ENCODE measurements at regions not wholly inside any gene's neighbourhood (a gene's known extent, or its start where the extent isn't known, plus 50 kb on each side); places are given as distances from the start of the nearest gene placed in this dataset. TPM values are rescaled to one million over a fixed set of nuclear protein-coding genes. Genes with fewer than 3 reads are reported as not detected.
"Not testable (repeated sequence)": the region's sequence is repeated elsewhere in the genome, so short reads cannot be mapped to it uniquely, and the experiment has no call there.

- H3K9me3 ChIP-seq = no peaks in the 10 kb centered on the region
- DNase-seq (ENCODE audit: extremely low spot score in 2 of 2) = no peak
- intact Hi-C loops (cut with DNase I) = no loop called here
- no peaks in the 10 kb centered on the region for H3K27me3 ChIP-seq
- H3K4me3 ChIP-seq = no peak overlapping the region
- H3K27ac ChIP-seq = no peak overlapping the region
- TF ChIP-seq CTCF (IDR thresholded peaks at IDR 0.05) (no peak), POLR2AphosphoS5 (IDR thresholded peaks at IDR 0.05; ENCODE audit: insufficient read depth in 1 of 2, low read depth in 1 of 2) (no peak), POLR2A (IDR thresholded peaks at IDR 0.05) (no peak)
- no peaks in the 10 kb centered on the region for H3K36me3 ChIP-seq
- no peaks in the 10 kb centered on the region for H3K4me1 ChIP-seq
Observed at GRCh38 chr17:21602176-21602575, 90.1 kb upstream of the KCNJ18 start.

GRCh38 chr17:21603292-21603691, 89.0 kb upstream of the KCNJ18 start:
- H3K4me3 ChIP-seq; H3K9me3 ChIP-seq; H3K27ac ChIP-seq; H3K4me1 ChIP-seq; intact Hi-C loops (cut with DNase I); DNase-seq (ENCODE audit: extremely low spot score in 2 of 2); H3K36me3 ChIP-seq; H3K27me3 ChIP-seq: not testable (repeated sequence)

- H3K4me3 ChIP-seq; H3K36me3 ChIP-seq; H3K27me3 ChIP-seq; H3K4me1 ChIP-seq; H3K27ac ChIP-seq; DNase-seq (ENCODE audit: extremely low spot score in 2 of 2); H3K9me3 ChIP-seq; intact Hi-C loops (cut with DNase I): not testable (repeated sequence)
Observed at GRCh38 chr17:21611443-21611842, 80.9 kb upstream of the KCNJ18 start.

GRCh38 chr17:21612123-21613070, 79.9 kb upstream of the KCNJ18 start:
- intact Hi-C loops (cut with DNase I); H3K36me3 ChIP-seq; H3K4me3 ChIP-seq; DNase-seq (ENCODE audit: extremely low spot score in 2 of 2); H3K27ac ChIP-seq; H3K27me3 ChIP-seq; H3K4me1 ChIP-seq; H3K9me3 ChIP-seq: not testable (repeated sequence)

GRCh38 chr17:21613071-21613429, 79.3 kb upstream of the KCNJ18 start:
- no peak overlapping the region for H3K4me3 ChIP-seq
- intact Hi-C loops (cut with DNase I) = no loop called here
- no peak for DNase-seq (ENCODE audit: extremely low spot score in 2 of 2)
- no peak overlapping the region for H3K27ac ChIP-seq
- H3K4me1 ChIP-seq = no peaks in the 10 kb centered on the region
- H3K36me3 ChIP-seq = no peaks in the 10 kb centered on the region
- TF ChIP-seq POLR2AphosphoS5 (IDR thresholded peaks at IDR 0.05; ENCODE audit: insufficient read depth in 1 of 2, low read depth in 1 of 2) (no peak), CTCF (IDR thresholded peaks at IDR 0.05) (no peak), POLR2A (IDR thresholded peaks at IDR 0.05) (no peak)
- H3K9me3 ChIP-seq = no peaks in the 10 kb centered on the region
- no peaks in the 10 kb centered on the region for H3K27me3 ChIP-seq

GRCh38 chr17:21626987-21627386, 65.3 kb upstream of the KCNJ18 start:
- H3K9me3 ChIP-seq; DNase-seq (ENCODE audit: extremely low spot score in 2 of 2); H3K4me3 ChIP-seq; H3K36me3 ChIP-seq; H3K27me3 ChIP-seq; H3K27ac ChIP-seq; H3K4me1 ChIP-seq; intact Hi-C loops (cut with DNase I): not testable (repeated sequence)

Small RNAs in the stretch of these regions (small RNA-seq; reads per million reads assigned to genes)
- gene AC233702.6 (not detected), gene AC233702.8 (not detected)

Measured in vagina (tissue), 2 donors.